ENCODE measurements at regions not wholly inside any gene's neighbourhood (a gene's known extent, or its start where the extent isn't known, plus 50 kb on each side); places are given as distances from the start of the nearest gene placed in this dataset.

DNA sequence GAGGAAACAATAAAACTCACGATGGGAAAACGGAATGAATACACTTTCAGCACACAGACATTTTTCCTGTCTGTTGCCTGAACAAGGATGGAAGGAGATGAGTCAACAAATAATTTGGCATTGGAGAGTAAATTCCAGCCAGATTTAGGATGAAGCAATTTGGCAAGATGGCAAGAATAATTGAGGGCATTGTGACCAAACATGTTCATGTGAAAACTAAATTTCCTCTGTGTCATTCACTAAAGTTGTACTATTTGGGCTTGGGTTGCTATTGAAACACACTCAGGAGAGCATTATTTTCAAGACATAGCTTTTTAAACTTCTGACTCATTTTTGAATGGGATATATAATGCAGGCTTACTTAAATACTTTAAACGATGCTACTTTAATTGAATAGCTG, 1614.4 kb downstream of the PCDH19 start:
- TF ChIP-seq, protein P1, sequence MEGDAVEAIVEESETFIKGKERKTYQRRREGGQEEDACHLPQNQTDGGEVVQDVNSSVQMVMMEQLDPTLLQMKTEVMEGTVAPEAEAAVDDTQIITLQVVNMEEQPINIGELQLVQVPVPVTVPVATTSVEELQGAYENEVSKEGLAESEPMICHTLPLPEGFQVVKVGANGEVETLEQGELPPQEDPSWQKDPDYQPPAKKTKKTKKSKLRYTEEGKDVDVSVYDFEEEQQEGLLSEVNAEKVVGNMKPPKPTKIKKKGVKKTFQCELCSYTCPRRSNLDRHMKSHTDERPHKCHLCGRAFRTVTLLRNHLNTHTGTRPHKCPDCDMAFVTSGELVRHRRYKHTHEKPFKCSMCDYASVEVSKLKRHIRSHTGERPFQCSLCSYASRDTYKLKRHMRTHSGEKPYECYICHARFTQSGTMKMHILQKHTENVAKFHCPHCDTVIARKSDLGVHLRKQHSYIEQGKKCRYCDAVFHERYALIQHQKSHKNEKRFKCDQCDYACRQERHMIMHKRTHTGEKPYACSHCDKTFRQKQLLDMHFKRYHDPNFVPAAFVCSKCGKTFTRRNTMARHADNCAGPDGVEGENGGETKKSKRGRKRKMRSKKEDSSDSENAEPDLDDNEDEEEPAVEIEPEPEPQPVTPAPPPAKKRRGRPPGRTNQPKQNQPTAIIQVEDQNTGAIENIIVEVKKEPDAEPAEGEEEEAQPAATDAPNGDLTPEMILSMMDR (IDR thresholded peaks at IDR 0.05; ENCODE audit: insufficient read depth, low read depth, low read length), result no peak
- no peak for TF ChIP-seq EZH2 (IDR thresholded peaks at IDR 0.05; ENCODE audit: insufficient read depth, low read length)

All from astrocyte (in vitro differentiated cells and primary cell).